Fibroblast of lung (primary cell): ENCODE measurements at regions not wholly inside any gene's neighbourhood (a gene's known extent, or its start where the extent isn't known, plus 50 kb on each side); places are given as distances from the start of the nearest gene placed in this dataset.

Experiments
- DNase-seq, 2 donors: peaks; one replicate each; pipeline versions ENCODE4 v3.0.0 to v3.0.0-alpha.2; 2010; ENCODE audit warnings: low read depth in 2 of 2
- H2AFZ ChIP-seq: 2 replicates; pipeline ENCODE4 v1.5.1; 2012; ENCODE audit warnings: low read length, control low read depth, inconsistent platforms
- H3K27ac ChIP-seq: 2 replicates; pipeline ENCODE4 v1.5.1; 2011; ENCODE audit warnings: low read length, control low read depth; ENCODE audit not compliant: insufficient read depth
- H3K27me3 ChIP-seq: 2 replicates; pipeline ENCODE4 v1.5.1; 2011; ENCODE audit warnings: mild to moderate bottlenecking, low read length; ENCODE audit not compliant: control insufficient read depth, insufficient read depth
- H3K36me3 ChIP-seq: 2 replicates; pipeline ENCODE4 v1.5.1; 2011; ENCODE audit warnings: low read length; ENCODE audit not compliant: control insufficient read depth, insufficient read depth
- H3K4me1 ChIP-seq: 2 replicates; pipeline ENCODE4 v1.5.1; 2011; ENCODE audit warnings: low read length; ENCODE audit not compliant: control insufficient read depth, insufficient read depth; ENCODE audit errors: extremely low read depth
- H3K4me2 ChIP-seq: 2 replicates; pipeline ENCODE4 v1.5.1; 2011; ENCODE audit warnings: low read length, control low read depth; ENCODE audit not compliant: insufficient read depth; ENCODE audit errors: extremely low read depth
- H3K4me3 ChIP-seq, 4 experiments: fragments of 200-600 bp in 1 of 4; sonication (generic) in 1 of 4; replicated peaks in 1 of 4; 2 replicates each; pipeline ENCODE4 v1.5.1; 2011 to 2016; ENCODE audit warnings: low read length in 4 of 4, low read depth in 3 of 4, mild to moderate bottlenecking in 3 of 4, control low read depth in 2 of 4, inconsistent platforms in 1 of 4, mixed read lengths in 1 of 4; ENCODE audit not compliant: insufficient read depth in 1 of 4; ENCODE audit errors: control extremely low read depth in 1 of 4
- H3K79me2 ChIP-seq: 2 replicates; pipeline ENCODE4 v1.5.1; 2012; ENCODE audit warnings: mild to moderate bottlenecking, low read length, inconsistent platforms; ENCODE audit not compliant: control insufficient read depth, insufficient read depth
- H3K9ac ChIP-seq: 2 replicates; pipeline ENCODE4 v1.5.1; 2011; ENCODE audit warnings: mild to moderate bottlenecking, low read length, control low read depth; ENCODE audit not compliant: insufficient read depth
- H3K9me3 ChIP-seq: 2 replicates; pipeline ENCODE4 v1.5.1; 2012; ENCODE audit warnings: low read depth, low read length; ENCODE audit not compliant: control insufficient read depth, insufficient read depth
- H4K20me1 ChIP-seq: 2 replicates; pipeline ENCODE4 v1.5.1; 2011; ENCODE audit warnings: low read length; ENCODE audit not compliant: control insufficient read depth, insufficient read depth; ENCODE audit errors: extremely low read depth
- CTCF ChIP-seq, 2 donors: IDR thresholded peaks in 1 of 2; conservative IDR thresholded peaks in 1 of 2; 1 replicate in 1 of 2; 2 replicates in 1 of 2; pipeline ENCODE4 v1.5.1; 2011 to 2012; ENCODE audit warnings: low read length in 2 of 2, control low read depth in 1 of 2, inconsistent platforms in 1 of 2, low read depth in 1 of 2, mild to moderate bottlenecking in 1 of 2
- EZH2 ChIP-seq: IDR thresholded peaks from 2 replicates; pipeline ENCODE4 v1.5.1; 2012; ENCODE audit warnings: low read length, control low read depth, mild to moderate bottlenecking; ENCODE audit errors: missing control alignments

GRCh38 chr7:12862146-12862545, 174.7 kb downstream of the ARL4A start:
- H4K20me1 ChIP-seq = no peaks in the 10 kb centered on the region
- no peak for DNase-seq
- no peaks in the 10 kb centered on the region for H3K9me3 ChIP-seq
- no peaks in the 10 kb centered on the region for H3K36me3 ChIP-seq
- H3K4me1 ChIP-seq = no peaks in the 10 kb centered on the region
- H3K79me2 ChIP-seq = no peaks in the 10 kb centered on the region
- no peak overlapping the region for H3K27ac ChIP-seq
- H3K9ac ChIP-seq = no peak overlapping the region
- H3K27me3 ChIP-seq = no peaks in the 10 kb centered on the region
- no peak overlapping the region for H3K4me2 ChIP-seq
- H2AFZ ChIP-seq = no peak overlapping the region
- no peak for TF ChIP-seq EZH2
- TF ChIP-seq CTCF (conservative IDR thresholded peaks at IDR 0.05 in 1 of 2, IDR thresholded peaks at IDR 0.05 in 1 of 2; ENCODE audit: low read depth in 1 of 2, low read length in 2 of 2) = no peak
- no peak overlapping the region for H3K4me3 ChIP-seq

DNA sequence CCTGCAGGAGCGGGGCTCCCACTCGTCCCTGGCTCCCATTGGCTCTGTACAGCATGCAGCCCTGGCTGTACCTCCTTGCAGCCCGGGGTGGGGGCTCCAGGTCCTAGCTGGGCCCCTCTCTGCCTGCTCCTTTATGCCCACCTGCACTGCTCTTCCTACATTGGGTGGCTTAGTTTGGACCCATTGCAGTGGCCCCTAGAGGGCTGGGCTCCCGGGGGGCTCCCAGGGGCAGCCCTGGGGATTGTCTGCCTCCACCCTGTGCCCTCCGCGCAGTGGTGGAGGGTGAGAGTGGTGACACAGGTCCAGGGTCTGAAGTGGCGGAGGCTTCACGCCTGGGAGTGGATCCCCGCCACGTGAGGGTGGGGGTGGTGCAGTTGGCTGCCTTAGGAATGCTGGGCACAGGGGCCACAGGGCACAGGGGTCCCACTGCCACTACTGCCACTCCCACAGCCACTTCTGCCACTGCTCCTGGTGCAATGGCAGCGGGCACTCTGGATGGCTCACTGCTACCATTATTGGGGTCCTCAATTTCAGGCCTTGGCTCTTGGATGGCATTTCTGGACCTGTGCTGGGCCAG, 177.1 kb downstream of the ARL4A start:
- Histone ChIP-seq H4K20me1 (no peaks in the 10 kb centered on the region), H2AFZ (no peak overlapping the region), H3K4me1 (no peaks in the 10 kb centered on the region), H3K4me3 (no peak overlapping the region), H3K36me3 (no peaks in the 10 kb centered on the region), H3K9me3 (no peaks in the 10 kb centered on the region), H3K9ac (no peak overlapping the region), H3K27me3 (no peaks in the 10 kb centered on the region), H3K4me2 (no peak overlapping the region), H3K27ac (no peak overlapping the region), H3K79me2 (no peaks in the 10 kb centered on the region)
- TF ChIP-seq CTCF (conservative IDR thresholded peaks at IDR 0.05 in 1 of 2, IDR thresholded peaks at IDR 0.05 in 1 of 2; ENCODE audit: low read depth in 1 of 2, low read length in 2 of 2) = no peak
- no peak for TF ChIP-seq EZH2
- DNase-seq = no peak

DNA sequence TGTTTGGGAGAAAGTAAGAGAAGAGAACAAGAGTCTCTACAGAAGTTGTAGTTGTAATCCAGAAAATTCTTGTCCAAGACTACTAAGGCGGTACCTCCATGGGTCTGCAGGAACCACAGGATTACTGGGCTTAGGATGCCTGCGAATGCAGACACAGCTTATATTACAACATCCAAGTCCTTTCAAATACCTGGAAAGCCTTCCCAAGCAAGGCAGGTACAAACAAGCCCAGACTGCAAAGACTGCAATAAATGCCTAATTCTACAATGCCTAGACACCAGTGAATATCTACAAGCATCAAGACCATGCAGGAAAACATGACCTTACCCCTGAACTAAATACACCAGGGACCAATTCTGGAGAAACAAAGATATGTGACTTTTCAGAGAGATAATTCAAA, 178.2 kb downstream of the ARL4A start:
- no peaks in the 10 kb centered on the region for H3K36me3 ChIP-seq
- H2AFZ ChIP-seq = no peak overlapping the region
- no peak overlapping the region for H3K4me3 ChIP-seq
- H3K4me1 ChIP-seq = no peaks in the 10 kb centered on the region
- no peak overlapping the region for H3K4me2 ChIP-seq
- no peak overlapping the region for H3K9ac ChIP-seq
- H4K20me1 ChIP-seq = no peaks in the 10 kb centered on the region
- no peak for DNase-seq
- H3K9me3 ChIP-seq = no peaks in the 10 kb centered on the region
- TF ChIP-seq CTCF (conservative IDR thresholded peaks at IDR 0.05 in 1 of 2, IDR thresholded peaks at IDR 0.05 in 1 of 2; ENCODE audit: low read depth in 1 of 2, low read length in 2 of 2) (no peak), EZH2 (no peak)
- H3K79me2 ChIP-seq = no peaks in the 10 kb centered on the region
- no peak overlapping the region for H3K27ac ChIP-seq
- H3K27me3 ChIP-seq = no peaks in the 10 kb centered on the region
